RWPE1 (cell line): ENCODE measurements at regions not wholly inside any gene's neighbourhood (a gene's known extent, or its start where the extent isn't known, plus 50 kb on each side); places are given as distances from the start of the nearest gene placed in this dataset.

Experiments used
- CTCF ChIA-PET: fragments of 350-600 bp; sonication (Branson Sonifier 250); formaldehyde crosslinking; extraction: SDS; loops from one replicate; lab custom pipeline; 2021; lab: Yijun Ruan, JAX
- POLR2A ChIA-PET: fragments of 400-600 bp; formaldehyde crosslinking; extraction: SDS; loops from one replicate; lab custom pipeline; 2020; ENCODE audit warnings: antibody characterized with exemption; ENCODE audit not compliant: low non-redundant PET; lab: Yijun Ruan, JAX
- DNase-seq: peaks from one replicate; pipeline ENCODE4 v3.0.0; 2012; ENCODE audit warnings: low spot score
- H3K27ac ChIP-seq: fragments of 450-650 bp; 2 replicates; pipeline ENCODE4 v1.5.1; 2017
- CTCF ChIP-seq: fragments of 450-650 bp; conservative IDR thresholded peaks from 2 replicates; pipeline ENCODE4 v1.5.1; 2017; ENCODE audit warnings: low read depth, mild to moderate bottlenecking

DNA sequence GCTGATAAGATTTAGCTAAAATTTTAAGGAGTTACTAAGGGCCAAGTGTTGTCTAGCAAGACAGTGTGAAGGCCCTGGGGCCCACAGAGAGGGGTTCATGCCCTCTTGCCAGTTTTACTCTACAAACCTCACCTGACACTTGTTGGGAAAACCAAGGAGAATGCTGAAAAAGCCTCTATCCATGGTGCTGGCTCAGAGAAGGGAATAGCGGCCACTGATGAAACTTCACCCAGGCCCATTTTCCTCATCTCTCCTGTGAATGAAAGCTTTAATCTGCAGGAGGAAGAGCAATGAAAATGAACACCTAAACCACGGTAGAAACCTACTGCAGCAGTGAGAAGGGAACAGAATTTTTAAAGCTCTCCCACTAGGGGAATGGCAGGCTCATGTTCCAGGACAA is 317.3 kb upstream of the CNR1 start:
- no peak for TF ChIP-seq CTCF
- ChIA-PET POLR2A (interaction anchor here (0.5 kb wide), 1 partner anchor 93 kb away, joined by 3 read pairs; no protein-coding TSS in a partner anchor), CTCF (no interaction called here)
- no peak for DNase-seq
- no peak overlapping the region for H3K27ac ChIP-seq

DNA sequence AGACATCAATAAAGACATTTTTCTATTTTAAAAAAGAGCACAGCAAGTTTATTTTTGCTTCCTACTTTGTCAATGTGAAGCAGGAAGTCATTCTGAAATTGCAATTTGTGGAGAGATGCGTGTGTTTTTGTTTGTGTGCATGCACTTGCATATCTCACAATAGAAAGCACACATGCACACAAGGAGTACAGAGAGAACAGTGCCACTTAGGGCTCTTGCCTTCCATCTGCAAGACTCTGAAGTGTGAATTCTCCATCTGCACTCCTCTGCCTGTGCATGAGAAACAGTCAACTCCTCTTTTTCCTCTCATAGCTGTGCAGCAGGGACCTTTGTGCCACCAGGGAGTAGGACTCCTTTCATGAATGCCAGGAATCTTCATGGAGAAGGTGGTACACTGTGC is 316.3 kb upstream of the CNR1 start:
- ChIA-PET CTCF (interaction anchor here (0.7 kb wide), 1 partner anchor 373 kb away, joined by 3 read pairs; no protein-coding TSS in a partner anchor), POLR2A (no interaction called here)
- no peak for DNase-seq
- H3K27ac ChIP-seq = no peak overlapping the region
- no peak for TF ChIP-seq CTCF

- ChIA-PET POLR2A (no interaction called here), CTCF (no interaction called here)
- H3K27ac ChIP-seq = no peak overlapping the region
- no peak for DNase-seq
- TF ChIP-seq CTCF = no peak
Observed at GRCh38 chr6:88481519-88481918, 315.4 kb upstream of the CNR1 start.

- POLR2A ChIA-PET = no interaction called here
- CTCF ChIA-PET = no interaction called here
- H3K27ac ChIP-seq = no peak overlapping the region
- TF ChIP-seq CTCF = no peak
- no peak for DNase-seq
Observed at GRCh38 chr6:88480816-88481215, 314.7 kb upstream of the CNR1 start.

DNA sequence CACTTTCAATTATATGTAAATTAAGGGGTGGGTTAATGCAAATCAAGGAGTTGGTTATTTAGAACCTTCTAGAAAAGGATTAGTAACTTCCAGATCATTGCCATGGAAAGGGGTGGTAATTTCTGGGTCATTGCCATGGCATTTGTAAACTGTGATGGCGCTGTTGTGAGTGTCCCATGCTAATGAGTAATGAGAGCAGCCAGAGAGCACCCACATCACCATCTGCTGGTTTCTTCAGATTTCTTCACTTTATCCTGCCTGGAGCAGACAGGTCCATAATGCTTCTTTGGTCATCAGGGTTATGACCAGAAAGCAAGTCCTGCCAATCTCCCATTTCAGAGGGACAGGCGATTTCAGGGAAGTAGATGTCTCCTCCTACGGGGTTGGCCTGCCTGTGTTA is 311.3 kb upstream of the CNR1 start:
- TF ChIP-seq CTCF = no peak
- ChIA-PET POLR2A (no interaction called here), CTCF (no interaction called here)
- no peak for DNase-seq
- H3K27ac ChIP-seq = no peak overlapping the region

DNA sequence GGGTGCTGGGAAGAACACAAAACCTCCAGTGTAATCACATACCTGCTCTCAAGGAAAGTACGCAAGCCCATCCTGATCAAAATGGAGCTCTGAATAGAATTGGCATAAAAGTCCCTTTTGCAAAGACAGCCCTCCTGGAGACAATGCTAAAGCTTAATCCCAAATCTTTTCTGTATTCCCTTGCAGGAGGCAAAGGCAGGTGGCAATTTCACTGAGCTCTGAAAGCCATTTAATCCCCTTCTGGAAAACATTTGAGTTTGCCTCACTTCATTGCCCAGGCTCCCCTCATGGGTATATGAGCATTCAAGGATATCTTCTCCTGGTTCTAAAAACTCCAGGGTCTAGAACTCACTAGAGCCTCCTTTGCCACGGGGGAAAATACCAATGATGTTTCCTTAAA is 310.2 kb upstream of the CNR1 start:
- no peak overlapping the region for H3K27ac ChIP-seq
- no peak for DNase-seq
- POLR2A ChIA-PET = no interaction called here
- no peak for TF ChIP-seq CTCF
- CTCF ChIA-PET = no interaction called here

GRCh38 chr6:88474720-88475119 is 308.6 kb upstream of the CNR1 start:
- DNase-seq = no peak
- no peak for TF ChIP-seq CTCF
- no peak overlapping the region for H3K27ac ChIP-seq
- ChIA-PET CTCF (no interaction called here), POLR2A (no interaction called here)
